PFSK-1 (cell line): ENCODE measurements at regions not wholly inside any gene's neighbourhood (a gene's known extent, or its start where the extent isn't known, plus 50 kb on each side); places are given as distances from the start of the nearest gene placed in this dataset.

Experiments used
- FOXP2 ChIP-seq: optimal IDR thresholded peaks from 2 replicates; pipeline ENCODE3; 2011; ENCODE audit warnings: borderline replicate concordance, control low read depth, inconsistent platforms; ENCODE audit not compliant: insufficient read depth; ENCODE audit errors: extremely low read length, extremely low read depth
- POLR2AphosphoS5 ChIP-seq: IDR thresholded peaks from 2 replicates; pipeline ENCODE4 v1.6.1; 2012; ENCODE audit warnings: low read depth, mild to moderate bottlenecking, control low read depth, low read length, moderate library complexity
- REST ChIP-seq, 2 experiments: IDR thresholded peaks; 2 replicates each; pipeline versions ENCODE4 v1.6.1 to v1.8.0; 2011 to 2012; ENCODE audit warnings: low read depth in 2 of 2, low read length in 2 of 2, control low read depth in 1 of 2, inconsistent platforms in 1 of 2, mild to moderate bottlenecking in 1 of 2, moderate library complexity in 1 of 2; ENCODE audit not compliant: insufficient read depth in 1 of 2
- SIN3A ChIP-seq: IDR thresholded peaks from 2 replicates; pipeline ENCODE4 v1.6.1; 2012; ENCODE audit warnings: mild to moderate bottlenecking, low read length, moderate library complexity, borderline replicate concordance; ENCODE audit not compliant: insufficient read depth
- TAF1 ChIP-seq: IDR thresholded peaks from 2 replicates; pipeline ENCODE4 v1.6.1; 2012; ENCODE audit warnings: low read length, control low read depth, borderline replicate concordance; ENCODE audit not compliant: insufficient read depth

GRCh38 chr3:4047366-4047765, 248.1 kb downstream of the LRRN1 start:
- TF ChIP-seq TAF1 (no peak), SIN3A (no peak), FOXP2 (no peak), REST (IDR thresholded peaks at IDR 0.05; ENCODE audit: insufficient read depth in 1 of 2, low read depth in 2 of 2, low read length in 2 of 2) (no peak), POLR2AphosphoS5 (no peak)

GRCh38 chr3:4052706-4053105, 250.5 kb upstream of the SETMAR start:
- no peak for TF ChIP-seq REST (IDR thresholded peaks at IDR 0.05; ENCODE audit: insufficient read depth in 1 of 2, low read depth in 2 of 2, low read length in 2 of 2)
- TF ChIP-seq FOXP2: no peak
- TF ChIP-seq TAF1: no peak
- TF ChIP-seq POLR2AphosphoS5: no peak
- TF ChIP-seq SIN3A: no peak

DNA sequence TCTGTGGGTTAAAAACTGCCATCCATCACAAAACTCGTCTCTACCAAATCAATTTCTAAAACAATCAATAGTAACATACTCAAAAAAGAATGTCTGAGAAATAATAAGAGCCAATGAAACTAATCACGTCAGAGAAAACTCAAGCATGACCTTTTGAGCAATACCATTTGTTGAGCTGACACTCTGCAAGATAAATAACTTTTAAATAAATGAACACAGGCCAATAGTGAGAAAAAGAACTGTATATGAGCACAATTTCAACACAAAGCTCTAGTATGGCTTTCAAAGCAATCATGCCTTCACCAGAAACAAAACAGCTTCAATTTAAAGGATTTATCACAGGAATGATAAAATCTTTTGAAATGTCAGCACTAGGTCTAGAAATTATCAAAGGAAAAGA, 249.2 kb upstream of the SETMAR start:
- TF ChIP-seq FOXP2: no peak
- no peak for TF ChIP-seq POLR2AphosphoS5
- no peak for TF ChIP-seq SIN3A
- no peak for TF ChIP-seq REST (IDR thresholded peaks at IDR 0.05; ENCODE audit: insufficient read depth in 1 of 2, low read depth in 2 of 2, low read length in 2 of 2)
- no peak for TF ChIP-seq TAF1

DNA sequence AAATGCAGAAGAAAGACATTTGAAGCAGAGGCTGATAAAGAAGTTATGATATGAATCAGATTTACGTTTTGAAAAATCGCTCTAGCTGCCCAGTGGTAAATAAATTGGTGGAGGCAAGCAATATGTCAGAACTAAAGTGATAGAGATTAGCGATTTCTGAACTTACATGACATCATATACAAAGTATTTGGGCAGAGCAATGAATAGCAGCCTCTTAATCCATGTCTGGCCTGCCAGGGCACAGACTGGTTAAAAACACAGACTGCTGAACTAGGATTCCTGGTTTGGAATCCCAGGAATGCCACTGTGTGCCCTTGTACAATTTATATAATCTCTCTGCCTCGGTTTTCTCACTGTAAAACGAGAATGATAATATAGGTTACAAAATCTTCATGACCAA, 243.1 kb upstream of the SETMAR start:
- TF ChIP-seq REST (IDR thresholded peaks at IDR 0.05; ENCODE audit: insufficient read depth in 1 of 2, low read depth in 2 of 2, low read length in 2 of 2) (no peak), TAF1 (no peak), FOXP2 (no peak), POLR2AphosphoS5 (no peak), SIN3A (no peak)

DNA sequence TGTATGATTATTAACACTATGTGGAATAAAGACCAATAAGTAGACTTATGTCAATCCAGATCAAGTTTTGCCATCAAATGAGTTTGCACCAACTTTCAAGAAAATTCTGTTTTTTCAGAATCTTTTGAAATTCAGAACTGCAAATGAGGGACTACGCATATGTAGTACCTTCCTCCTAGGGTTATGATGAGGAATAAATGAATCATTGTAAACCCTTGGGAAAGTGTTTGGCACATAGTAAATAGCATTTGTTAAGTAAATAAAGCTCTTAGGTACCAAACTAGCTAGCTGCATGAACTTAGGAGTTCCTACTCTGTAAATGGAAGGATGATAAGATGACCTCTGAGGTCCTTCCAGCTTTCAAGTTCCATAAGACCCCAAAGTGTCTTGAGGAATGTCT, 242.6 kb upstream of the SETMAR start:
- TF ChIP-seq SIN3A: no peak
- no peak for TF ChIP-seq TAF1
- no peak for TF ChIP-seq REST (IDR thresholded peaks at IDR 0.05; ENCODE audit: insufficient read depth in 1 of 2, low read depth in 2 of 2, low read length in 2 of 2)
- no peak for TF ChIP-seq POLR2AphosphoS5
- no peak for TF ChIP-seq FOXP2
